Liver (tissue), 8 donors: ENCODE measurements at regions not wholly inside any gene's neighbourhood (a gene's known extent, or its start where the extent isn't known, plus 50 kb on each side); places are given as distances from the start of the nearest gene placed in this dataset.

Source experiments
- DNase-seq: peaks from one replicate; pipeline ENCODE4 v3.0.0-alpha.2; 2017; ENCODE audit warnings: low spot score
- H3K27ac ChIP-seq, 2 donors: one replicate each; pipeline ENCODE4 v1.7.0; 2013; ENCODE audit warnings: inconsistent platforms in 2 of 2, low read length in 2 of 2, control low read depth in 1 of 2, low read depth in 1 of 2, mild to moderate bottlenecking in 1 of 2
- H3K27me3 ChIP-seq, 4 donors: one replicate each; pipeline versions ENCODE4 v1.6.1 to v1.7.0; 2013; ENCODE audit warnings: low read length in 3 of 4, inconsistent platforms in 1 of 4, mild to moderate bottlenecking in 1 of 4, moderate library complexity in 1 of 4; ENCODE audit not compliant: control insufficient read depth in 4 of 4, insufficient read depth in 4 of 4
- H3K36me3 ChIP-seq, 4 donors: one replicate each; pipeline versions ENCODE4 v1.6.1 to v1.7.0; 2013; ENCODE audit warnings: low read length in 3 of 4, mild to moderate bottlenecking in 3 of 4, low read depth in 1 of 4, moderate library complexity in 1 of 4; ENCODE audit not compliant: control insufficient read depth in 4 of 4, insufficient read depth in 3 of 4
- H3K4me1 ChIP-seq, 4 donors: one replicate each; pipeline versions ENCODE4 v1.6.1 to v1.7.0; 2013; ENCODE audit warnings: low read length in 3 of 4, mild to moderate bottlenecking in 3 of 4, moderate library complexity in 1 of 4; ENCODE audit not compliant: control insufficient read depth in 4 of 4, insufficient read depth in 4 of 4
- H3K4me3 ChIP-seq, 3 donors: one replicate each; pipeline versions ENCODE4 v1.6.1 to v1.7.0; 2013; ENCODE audit warnings: low read length in 3 of 3, control low read depth in 1 of 3, low read depth in 1 of 3, mild to moderate bottlenecking in 1 of 3
- H3K9ac ChIP-seq, 2 donors: one replicate each; pipeline ENCODE4 v1.7.0; 2013; ENCODE audit warnings: low read length in 2 of 2, mild to moderate bottlenecking in 2 of 2, moderate library complexity in 2 of 2, control low read depth in 1 of 2, low read depth in 1 of 2
- H3K9me3 ChIP-seq, 4 donors: one replicate each; pipeline versions ENCODE4 v1.6.1 to v1.7.0; 2013; ENCODE audit warnings: low read length in 3 of 4; ENCODE audit not compliant: control insufficient read depth in 4 of 4
- ATF3 ChIP-seq: IDR thresholded peaks from 2 replicates; pipeline ENCODE4 v1.6.1; 2016; ENCODE audit warnings: antibody characterized with exemption
- CTCF ChIP-seq: fragments of 150-350 bp; IDR thresholded peaks from 2 replicates; pipeline ENCODE4 v1.5.1; 2017; ENCODE audit warnings: improper control_type of control experiment, low read depth, low read length; ENCODE audit not compliant: missing input control
- EGR1 ChIP-seq, 2 donors: IDR thresholded peaks; 2 replicates each; pipeline ENCODE4 v1.6.1; 2016 to 2018; ENCODE audit warnings: antibody characterized with exemption in 2 of 2, low read depth in 2 of 2
- FOXA1 ChIP-seq: IDR thresholded peaks from 2 replicates; pipeline ENCODE4 v1.6.1; 2016; ENCODE audit warnings: antibody characterized with exemption
- FOXA2 ChIP-seq: IDR thresholded peaks from 2 replicates; pipeline ENCODE4 v1.6.1; 2016; ENCODE audit warnings: antibody characterized with exemption
- GABPA ChIP-seq, 2 donors: IDR thresholded peaks in 1 of 2; conservative IDR thresholded peaks in 1 of 2; 2 replicates each; pipeline ENCODE4 v1.6.1; 2016; ENCODE audit warnings: antibody characterized with exemption in 2 of 2, mild to moderate bottlenecking in 1 of 2, moderate library complexity in 1 of 2
- HNF4A ChIP-seq, 2 donors: conservative IDR thresholded peaks; 2 replicates each; pipeline ENCODE4 v1.6.1; 2016; ENCODE audit warnings: antibody characterized with exemption in 2 of 2, mild to moderate bottlenecking in 2 of 2
- HNF4G ChIP-seq: IDR thresholded peaks from 2 replicates; pipeline ENCODE4 v1.6.1; 2016; ENCODE audit warnings: antibody characterized with exemption
- JUND ChIP-seq, 2 donors: IDR thresholded peaks; 2 replicates each; pipeline ENCODE4 v1.6.1; 2016; ENCODE audit warnings: antibody characterized with exemption in 2 of 2
- MAX ChIP-seq: IDR thresholded peaks from 2 replicates; pipeline ENCODE4 v1.6.1; 2016; ENCODE audit warnings: antibody characterized with exemption
- NR2F2 ChIP-seq: IDR thresholded peaks from 2 replicates; pipeline ENCODE4 v1.6.1; 2016; ENCODE audit warnings: antibody characterized with exemption
- REST ChIP-seq: IDR thresholded peaks from 2 replicates; pipeline ENCODE4 v1.6.1; 2016; ENCODE audit warnings: antibody characterized with exemption, mild to moderate bottlenecking
- RXRA ChIP-seq, 2 donors: IDR thresholded peaks; 2 replicates each; pipeline ENCODE4 v1.6.1; 2017 to 2018; ENCODE audit warnings: antibody characterized with exemption in 2 of 2, mild to moderate bottlenecking in 1 of 2
- SP1 ChIP-seq: IDR thresholded peaks from 2 replicates; pipeline ENCODE4 v1.6.1; 2018; ENCODE audit warnings: antibody characterized with exemption, mild to moderate bottlenecking
- TAF1 ChIP-seq: conservative IDR thresholded peaks from 2 replicates; pipeline ENCODE4 v1.6.1; 2016; ENCODE audit warnings: antibody characterized with exemption, mild to moderate bottlenecking
- WGBS: extraction: QIAGEN DNeasy Blood & Tissue Kit; methylation state at CpG from one replicate; pipeline ENCODE4 v1.1.7; 2013; 5-methylcytosine and 5-hydroxymethylcytosine counted together
- donor health status: healthy.
- donor health status: healthy.
- donor health status: healthy.
- donor health status: healthy.
- donor health status: healthy.

- Histone ChIP-seq H3K27ac (no peak overlapping the region), H3K4me3 (no peak overlapping the region), H3K9ac (no peak overlapping the region), H3K9me3 (no peaks in the 10 kb centered on the region), H3K36me3 (no peaks in the 10 kb centered on the region), H3K27me3 (peaks cover 0 to 2% (median 0%) of the 10 kb centered on the region in 4 donors), H3K4me1 (no peaks in the 10 kb centered on the region)
- TF ChIP-seq MAX, result no peak
- TF ChIP-seq ATF3, result no peak
- TF ChIP-seq FOXA2, result no peak
- TF ChIP-seq TAF1, result no peak
- no peak for TF ChIP-seq HNF4A (conservative IDR thresholded peaks at IDR 0.05)
- no peak for TF ChIP-seq HNF4G
- TF ChIP-seq SP1, result no peak
- no peak for TF ChIP-seq FOXA1
- no peak for TF ChIP-seq JUND (IDR thresholded peaks at IDR 0.05)
- TF ChIP-seq CTCF, result no peak
- TF ChIP-seq RXRA (IDR thresholded peaks at IDR 0.05), result no peak
- TF ChIP-seq NR2F2, result no peak
- TF ChIP-seq REST, result no peak
- no peak for TF ChIP-seq GABPA (IDR thresholded peaks at IDR 0.05 in 1 of 2, conservative IDR thresholded peaks at IDR 0.05 in 1 of 2)
- DNase-seq, result no peak
- WGBS, result 87% methylated on average over 1 of the region's 1 CpG
Observed at GRCh38 chr1:18011703-18012102, 95.9 kb upstream of the IGSF21 start.

GRCh38 chr1:18012686-18013085 is 94.9 kb upstream of the IGSF21 start:
- Histone ChIP-seq H3K9ac (no peak overlapping the region), H3K27me3 (peaks cover 0 to 2% (median 0%) of the 10 kb centered on the region in 4 donors), H3K4me3 (no peak overlapping the region), H3K27ac (no peak overlapping the region), H3K4me1 (no peaks in the 10 kb centered on the region), H3K36me3 (no peaks in the 10 kb centered on the region), H3K9me3 (no peaks in the 10 kb centered on the region)
- DNase-seq, result no peak
- TF ChIP-seq SP1 (no peak), MAX (no peak), EGR1 (IDR thresholded peaks at IDR 0.05; ENCODE audit: low read depth in 2 of 2) (no peak), FOXA1 (no peak), REST (no peak), HNF4A (conservative IDR thresholded peaks at IDR 0.05) (no peak), CTCF (no peak), NR2F2 (no peak), TAF1 (no peak)
- WGBS, result 69% methylated on average over 8 of the region's 8 CpGs
